MM.1S (cell line): ENCODE measurements at regions not wholly inside any gene's neighbourhood (a gene's known extent, or its start where the extent isn't known, plus 50 kb on each side); places are given as distances from the start of the nearest gene placed in this dataset.

ENCODE experiments used
- DNase-seq: peaks from one replicate; pipeline ENCODE4 v3.0.0-alpha.2; 2015
- H2AFZ ChIP-seq: fragments of 300-600 bp; sonication (generic); 2 replicates; pipeline ENCODE4 v1.6.0; 2016; ENCODE audit warnings: antibody characterized with exemption, low read length
- H3F3A ChIP-seq: fragments of 300-600 bp; sonication (generic); 2 replicates; pipeline ENCODE4 v1.6.1; 2016; ENCODE audit warnings: mild to moderate bottlenecking, antibody characterized with exemption, low read length, moderate library complexity, mixed read lengths; ENCODE audit not compliant: insufficient read depth
- H3K27ac ChIP-seq: fragments of 300-600 bp; sonication (generic); 2 replicates; pipeline ENCODE4 v1.5.1; 2016; ENCODE audit warnings: mild to moderate bottlenecking, low read length
- H3K27me3 ChIP-seq: fragments of 300-600 bp; sonication (generic); replicated peaks from 2 replicates; pipeline ENCODE4 v1.6.0; 2016; ENCODE audit warnings: low read length; ENCODE audit not compliant: insufficient read depth
- H3K36me3 ChIP-seq: fragments of 300-600 bp; sonication (generic); replicated peaks from 2 replicates; pipeline ENCODE4 v1.6.1; 2016; ENCODE audit warnings: mild to moderate bottlenecking, low read length, mixed read lengths; ENCODE audit not compliant: insufficient read depth
- H3K4me1 ChIP-seq: fragments of 300-600 bp; sonication (generic); 2 replicates; pipeline ENCODE4 v1.6.1; 2016; ENCODE audit warnings: low read length, mixed read lengths
- H3K4me2 ChIP-seq: fragments of 300-600 bp; sonication (generic); 2 replicates; pipeline ENCODE4 v1.6.0; 2016; ENCODE audit warnings: low read depth, low read length
- H3K4me3 ChIP-seq: fragments of 300-600 bp; sonication (generic); 2 replicates; pipeline ENCODE4 v1.5.1; 2016; ENCODE audit warnings: low read length, mixed read lengths
- H3K79me2 ChIP-seq: fragments of 300-600 bp; sonication (generic); 2 replicates; pipeline ENCODE4 v1.6.1; 2016; ENCODE audit warnings: mixed run types, low read length, mixed read lengths
- H3K9ac ChIP-seq: fragments of 300-600 bp; sonication (generic); 2 replicates; pipeline ENCODE4 v1.6.1; 2016; ENCODE audit warnings: low read length, mixed read lengths
- H3K9me2 ChIP-seq: fragments of 300-600 bp; sonication (generic); replicated peaks from 2 replicates; pipeline ENCODE4 v1.6.1; 2016; ENCODE audit warnings: mild to moderate bottlenecking, low read length, mixed read lengths; ENCODE audit not compliant: insufficient read depth
- H3K9me3 ChIP-seq: fragments of 300-600 bp; sonication (generic); replicated peaks from 2 replicates; pipeline ENCODE4 v1.6.1; 2016; ENCODE audit warnings: mild to moderate bottlenecking, low read length, mixed read lengths; ENCODE audit not compliant: insufficient read depth
- H4K20me1 ChIP-seq: fragments of 300-600 bp; sonication (generic); 2 replicates; pipeline ENCODE4 v1.6.1; 2016; ENCODE audit warnings: mild to moderate bottlenecking, low read length, moderate library complexity, mixed read lengths; ENCODE audit not compliant: insufficient read depth
- CTCF ChIP-seq: fragments of 300-600 bp; sonication (generic); IDR thresholded peaks from 2 replicates; pipeline ENCODE4 v1.5.1; 2016; ENCODE audit warnings: antibody characterized with exemption, low read length, mixed read lengths
- EZH2 ChIP-seq: fragments of 300-600 bp; sonication (generic); optimal IDR thresholded peaks from 2 replicates; pipeline ENCODE3; 2017; ENCODE audit warnings: low read depth, mild to moderate bottlenecking, antibody characterized with exemption, low read length, mixed read lengths
- EZH2phosphoT487 ChIP-seq: fragments of 300-600 bp; sonication (generic); IDR thresholded peaks from 2 replicates; pipeline ENCODE4 v1.6.1; 2018; ENCODE audit warnings: antibody characterized with exemption, low read length

- no peaks in the 10 kb centered on the region for H3K36me3 ChIP-seq
- no peaks in the 10 kb centered on the region for H3K79me2 ChIP-seq
- H4K20me1 ChIP-seq: no peaks in the 10 kb centered on the region
- no peaks in the 10 kb centered on the region for H3K4me1 ChIP-seq
- H3K27me3 ChIP-seq: no peaks in the 10 kb centered on the region
- no peak overlapping the region for H3K27ac ChIP-seq
- H3K4me3 ChIP-seq: no peak overlapping the region
- TF ChIP-seq EZH2: no peak
- no peak for TF ChIP-seq CTCF
- no peak for TF ChIP-seq EZH2phosphoT487
- no peak overlapping the region for H2AFZ ChIP-seq
- no peak for DNase-seq
- H3K9me3 ChIP-seq: no peaks in the 10 kb centered on the region
- H3K9ac ChIP-seq: no peak overlapping the region
- H3K9me2 ChIP-seq: no peaks in the 10 kb centered on the region
- no peak overlapping the region for H3K4me2 ChIP-seq
- H3F3A ChIP-seq: no peaks in the 10 kb centered on the region
These were observed 404.7 kb downstream of the DAD1 start for GRCh38 chr14:22184157-22184829.

- no peaks in the 10 kb centered on the region for H4K20me1 ChIP-seq
- H3K4me2 ChIP-seq: no peak overlapping the region
- H2AFZ ChIP-seq: no peak overlapping the region
- DNase-seq: no peak
- H3K9ac ChIP-seq: no peak overlapping the region
- H3K27me3 ChIP-seq: no peaks in the 10 kb centered on the region
- no peaks in the 10 kb centered on the region for H3K36me3 ChIP-seq
- H3K27ac ChIP-seq: no peak overlapping the region
- H3K9me3 ChIP-seq: no peaks in the 10 kb centered on the region
- no peak overlapping the region for H3K4me3 ChIP-seq
- H3F3A ChIP-seq: no peaks in the 10 kb centered on the region
- no peaks in the 10 kb centered on the region for H3K9me2 ChIP-seq
- no peak for TF ChIP-seq EZH2phosphoT487
- no peak for TF ChIP-seq EZH2
- no peak for TF ChIP-seq CTCF
- H3K79me2 ChIP-seq: no peaks in the 10 kb centered on the region
- H3K4me1 ChIP-seq: peaks cover 20% of the 10 kb centered on the region
These were observed 409.0 kb downstream of the DAD1 start for GRCh38 chr14:22180045-22180444.

GRCh38 chr14:22179190-22179589, 409.8 kb downstream of the DAD1 start:
- TF ChIP-seq EZH2 (no peak), EZH2phosphoT487 (no peak), CTCF (no peak)
- no peak overlapping the region for H2AFZ ChIP-seq
- no peak overlapping the region for H3K4me2 ChIP-seq
- H3K27ac ChIP-seq: no peak overlapping the region
- peaks cover 23% of the 10 kb centered on the region for H3K4me1 ChIP-seq
- H3K79me2 ChIP-seq: no peaks in the 10 kb centered on the region
- no peak overlapping the region for H3K9ac ChIP-seq
- H3K4me3 ChIP-seq: no peak overlapping the region
- no peak for DNase-seq
- H4K20me1 ChIP-seq: no peaks in the 10 kb centered on the region
- no peaks in the 10 kb centered on the region for H3F3A ChIP-seq
- H3K36me3 ChIP-seq: no peaks in the 10 kb centered on the region
- no peaks in the 10 kb centered on the region for H3K27me3 ChIP-seq
- H3K9me2 ChIP-seq: no peaks in the 10 kb centered on the region
- H3K9me3 ChIP-seq: no peaks in the 10 kb centered on the region
